ENCODE measurements at regions not wholly inside any gene's neighbourhood (a gene's known extent, or its start where the extent isn't known, plus 50 kb on each side); places are given as distances from the start of the nearest gene placed in this dataset.

GRCh38 chr9:1917396-1917935 is 97.7 kb upstream of the SMARCA2 start:
- ChIA-PET POLR2A (ENCODE audit: unreplicated experiment) (no interaction called here), CTCF (no interaction called here)
- Histone ChIP-seq H3K4me3 (ENCODE audit: low read length) (no peak overlapping the region), H3K79me2 (ENCODE audit: low read length) (no peaks in the 10 kb centered on the region), H3K9ac (ENCODE audit: low read length) (no peak overlapping the region), H3K4me2 (ENCODE audit: low read length) (no peak overlapping the region), H3K36me3 (ENCODE audit: low read depth, low read length) (no peaks in the 10 kb centered on the region), H3F3A (ENCODE audit: low read length, unreplicated experiment) (no peaks in the 10 kb centered on the region), H2AFZ (ENCODE audit: low read length) (no peak overlapping the region), H3K9me2 (replicated peaks; ENCODE audit: low read length) (no peaks in the 10 kb centered on the region), H3K27me3 (ENCODE audit: low read length) (peaks cover 13% of the 10 kb centered on the region; the same call in 1 of the 2 replicates), H3K27ac (ENCODE audit: low read length) (no peak overlapping the region), H3K4me1 (ENCODE audit: insufficient read depth, low read length) (no peaks in the 10 kb centered on the region), H3K9me3 (ENCODE audit: low read length) (no peaks in the 10 kb centered on the region), H4K20me1 (ENCODE audit: low read length) (no peaks in the 10 kb centered on the region)
- intact Hi-C loops (cut with micrococcal nuclease), result no loop called here
- TF ChIP-seq CTCF (conservative IDR thresholded peaks at IDR 0.05; ENCODE audit: low read depth, low read length), result no peak
- no peak for ATAC-seq
- DNase-seq, result no peak
- BruUV-seq (replicated peaks), result no TSS peak

GRCh38 chr9:1918108-1918507 is 97.0 kb upstream of the SMARCA2 start:
- Histone ChIP-seq H3K36me3 (ENCODE audit: low read depth, low read length) (no peaks in the 10 kb centered on the region), H3K27me3 (ENCODE audit: low read length) (peaks cover 13% of the 10 kb centered on the region; the same call in 1 of the 2 replicates), H3K27ac (ENCODE audit: low read length) (no peak overlapping the region), H3K4me3 (ENCODE audit: low read length) (no peak overlapping the region), H3K4me2 (ENCODE audit: low read length) (no peak overlapping the region), H2AFZ (ENCODE audit: low read length) (no peak overlapping the region), H3K9me3 (ENCODE audit: low read length) (no peaks in the 10 kb centered on the region), H4K20me1 (ENCODE audit: low read length) (no peaks in the 10 kb centered on the region), H3F3A (ENCODE audit: low read length, unreplicated experiment) (no peaks in the 10 kb centered on the region), H3K9me2 (replicated peaks; ENCODE audit: low read length) (no peaks in the 10 kb centered on the region), H3K9ac (ENCODE audit: low read length) (no peak overlapping the region), H3K79me2 (ENCODE audit: low read length) (no peaks in the 10 kb centered on the region), H3K4me1 (ENCODE audit: insufficient read depth, low read length) (no peaks in the 10 kb centered on the region)
- CTCF ChIA-PET, result no interaction called here
- POLR2A ChIA-PET (ENCODE audit: unreplicated experiment), result no interaction called here
- BruUV-seq (replicated peaks), result no TSS peak
- no peak for ATAC-seq
- DNase-seq, result no peak
- intact Hi-C loops (cut with micrococcal nuclease), result no loop called here
- TF ChIP-seq EZH2phosphoT487 (IDR thresholded peaks at IDR 0.05; ENCODE audit: borderline replicate concordance, low read length) (no peak), CTCF (conservative IDR thresholded peaks at IDR 0.05; ENCODE audit: low read depth, low read length) (no peak), EZH2 (IDR thresholded peaks at IDR 0.05; ENCODE audit: low read length, unreplicated experiment) (no peak)

- peaks cover 12% of the 10 kb centered on the region; the same call in 1 of the 2 replicates for H3K27me3 ChIP-seq (ENCODE audit: low read length)
- no peak overlapping the region for H3K4me2 ChIP-seq (ENCODE audit: low read length)
- intact Hi-C loops (cut with micrococcal nuclease), result no loop called here
- no peaks in the 10 kb centered on the region for H3K36me3 ChIP-seq (ENCODE audit: low read depth, low read length)
- no peak overlapping the region for H3K9ac ChIP-seq (ENCODE audit: low read length)
- DNase-seq (no peak), ATAC-seq (no peak)
- TF ChIP-seq CTCF (conservative IDR thresholded peaks at IDR 0.05; ENCODE audit: low read depth, low read length) (no peak), EZH2phosphoT487 (IDR thresholded peaks at IDR 0.05; ENCODE audit: borderline replicate concordance, low read length) (no peak), EZH2 (IDR thresholded peaks at IDR 0.05; ENCODE audit: low read length, unreplicated experiment) (no peak)
- no peak overlapping the region for H2AFZ ChIP-seq (ENCODE audit: low read length)
- CTCF ChIA-PET, result no interaction called here
- H3K4me3 ChIP-seq (ENCODE audit: low read length), result no peak overlapping the region
- no TSS peak for BruUV-seq (replicated peaks)
- no peaks in the 10 kb centered on the region for H3F3A ChIP-seq (ENCODE audit: low read length, unreplicated experiment)
- POLR2A ChIA-PET (ENCODE audit: unreplicated experiment), result no interaction called here
- H3K27ac ChIP-seq (ENCODE audit: low read length), result no peak overlapping the region
- no peaks in the 10 kb centered on the region for H3K9me2 ChIP-seq (replicated peaks; ENCODE audit: low read length)
- H3K9me3 ChIP-seq (ENCODE audit: low read length), result no peaks in the 10 kb centered on the region
- no peaks in the 10 kb centered on the region for H3K4me1 ChIP-seq (ENCODE audit: insufficient read depth, low read length)
- H4K20me1 ChIP-seq (ENCODE audit: low read length), result no peaks in the 10 kb centered on the region
- no peaks in the 10 kb centered on the region for H3K79me2 ChIP-seq (ENCODE audit: low read length)
Measured at GRCh38 chr9:1918622-1919021, 96.5 kb upstream of the SMARCA2 start.
